NCI-H524 (cell line): ENCODE measurements at regions not wholly inside any gene's neighbourhood (a gene's known extent, or its start where the extent isn't known, plus 50 kb on each side); places are given as distances from the start of the nearest gene placed in this dataset.

ENCODE experiments used
- DNase-seq, 2 experiments: peaks; one replicate each; lab custom pipeline; 2025; lab: John Stamatoyannopoulos, UW

DNA sequence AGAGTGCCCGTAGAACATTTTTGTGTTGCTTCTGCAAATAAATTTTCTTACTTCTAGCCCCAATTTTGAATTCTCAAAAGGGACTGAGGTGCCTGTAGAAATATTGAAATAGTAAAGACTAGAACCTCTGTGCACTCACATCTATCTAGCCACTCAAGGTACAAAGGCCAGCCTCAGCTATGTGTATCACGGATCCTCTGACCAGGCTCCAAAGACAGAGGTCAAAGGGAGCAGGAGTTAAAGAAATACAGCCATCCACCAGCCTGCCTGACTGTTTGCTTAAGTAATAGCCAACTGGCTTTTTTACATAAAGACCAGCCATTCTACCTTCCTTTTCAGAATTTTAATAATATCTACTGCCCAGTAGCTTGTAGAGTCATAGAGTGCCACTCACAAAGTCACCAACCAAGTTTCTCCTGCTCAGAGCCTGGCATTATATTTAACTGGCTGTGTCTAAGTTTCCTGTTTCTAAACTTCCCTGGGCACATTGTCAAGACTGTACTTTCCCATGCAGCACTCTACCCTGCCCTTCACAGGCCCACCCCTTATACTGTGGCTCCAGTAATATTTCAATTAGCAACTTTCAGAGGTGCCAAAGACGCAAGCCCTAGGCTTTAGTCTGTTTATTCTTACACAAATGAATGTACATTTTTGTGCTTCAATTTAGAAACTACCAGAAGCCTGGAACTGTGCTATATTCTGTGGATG, 338.3 kb upstream of the NT5C1B start:
- no peak for DNase-seq

DNA sequence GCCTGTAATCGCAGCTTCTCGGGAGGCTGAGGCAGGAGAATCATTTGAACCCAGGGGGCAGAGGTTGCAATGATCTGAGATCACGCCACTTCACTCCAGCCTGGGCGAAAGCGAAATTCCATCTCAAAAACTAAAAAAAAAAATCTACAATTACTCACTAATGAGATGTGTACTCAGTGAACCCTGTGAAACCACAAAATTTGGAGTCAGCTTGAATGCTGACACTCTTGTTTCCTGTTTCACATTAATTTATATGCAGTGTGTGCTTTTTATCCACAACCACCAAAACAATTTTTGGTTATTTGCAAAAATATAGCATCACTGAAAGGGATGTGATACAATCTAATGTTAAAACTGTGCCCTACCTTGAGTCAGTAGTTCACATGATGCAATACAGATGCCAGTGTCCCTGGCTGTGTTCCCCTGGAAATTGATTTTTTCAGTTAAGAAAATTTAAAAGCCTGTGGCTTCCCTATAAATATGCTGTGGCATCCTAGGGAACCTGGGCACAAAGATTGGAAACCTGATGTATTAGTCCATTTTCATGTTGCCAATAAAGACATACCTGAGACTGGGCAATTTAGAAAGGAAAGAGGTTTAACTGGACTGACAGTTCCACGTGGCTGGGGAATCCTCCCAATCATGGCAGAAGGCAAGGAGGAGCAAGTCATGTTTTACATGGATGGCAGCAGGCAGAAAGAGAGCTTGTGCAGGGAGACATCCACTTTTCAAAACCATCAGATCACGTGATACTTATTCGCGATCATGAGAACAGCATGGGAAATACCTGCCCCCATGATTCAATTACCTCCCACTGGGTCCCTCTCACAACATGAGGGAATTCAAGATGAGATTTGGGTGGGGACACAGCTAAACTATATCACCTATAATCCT, 337.5 kb upstream of the NT5C1B start:
- DNase-seq, result no peak

DNA sequence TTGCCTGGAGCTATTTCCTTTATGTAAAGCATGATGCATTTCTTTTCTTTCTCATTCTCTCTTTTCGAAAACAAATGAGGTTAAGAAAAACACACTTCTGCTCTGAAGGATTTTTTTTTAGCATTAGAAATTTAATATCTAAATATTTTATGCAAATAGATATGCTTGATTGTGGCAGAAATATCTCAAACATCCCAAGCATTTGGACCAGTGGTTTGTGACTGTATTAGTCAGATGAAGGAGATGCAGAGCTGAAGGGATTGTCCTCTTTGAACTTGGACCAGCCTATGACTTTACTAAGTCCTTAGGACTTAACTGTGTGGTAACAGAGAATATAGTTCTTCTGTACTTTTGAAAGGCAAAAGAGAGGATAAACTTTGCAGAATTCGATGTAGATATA, 335.9 kb upstream of the NT5C1B start:
- no peak for DNase-seq

- DNase-seq, result no peak
These were observed 335.5 kb upstream of the NT5C1B start for GRCh38 chr2:18924886-18925285.

GRCh38 chr2:18924386-18924785, 335.0 kb upstream of the NT5C1B start:
- no peak for DNase-seq

DNA sequence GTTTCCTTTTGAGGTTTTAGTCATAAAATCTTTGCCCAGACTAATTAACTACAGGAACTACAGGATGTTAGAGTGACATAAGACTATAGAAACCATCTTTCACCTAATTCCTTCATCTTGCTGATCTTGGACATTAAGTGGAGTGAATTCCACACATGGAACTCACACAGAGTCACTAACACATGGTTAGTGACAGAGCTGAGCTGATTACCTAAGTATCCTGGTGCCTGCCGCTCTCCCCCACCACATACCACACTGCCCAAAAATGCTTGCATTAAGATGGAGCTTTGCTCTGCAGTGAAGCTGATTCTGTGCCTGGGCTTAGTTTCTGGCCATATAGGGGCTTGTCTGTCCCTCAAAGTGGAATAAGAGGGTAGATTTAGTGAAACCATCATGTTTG, 332.9 kb upstream of the NT5C1B start:
- no peak for DNase-seq

GRCh38 chr2:18918280-18918679, 328.9 kb upstream of the NT5C1B start:
- DNase-seq, result no peak

DNA sequence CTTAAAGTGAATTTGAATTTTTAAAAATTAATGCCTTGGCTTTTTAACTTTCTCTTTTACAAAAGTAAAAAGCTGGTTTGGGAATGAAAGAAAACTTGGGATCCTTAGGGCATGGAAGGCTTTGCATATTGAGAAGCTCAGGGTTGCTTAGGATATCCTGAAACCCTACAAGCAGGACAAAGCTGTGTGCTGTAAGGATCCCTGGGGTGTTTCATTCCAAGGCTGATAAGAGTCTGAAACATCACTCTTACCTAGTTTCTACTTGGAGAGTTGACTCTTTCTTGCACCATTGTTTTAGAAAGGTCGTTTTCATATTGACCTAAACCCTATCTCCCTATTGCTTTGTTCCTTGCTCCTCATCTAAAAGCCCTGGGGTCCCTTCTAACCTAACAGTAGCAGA, 325.9 kb upstream of the NT5C1B start:
- DNase-seq, result no peak

DNA sequence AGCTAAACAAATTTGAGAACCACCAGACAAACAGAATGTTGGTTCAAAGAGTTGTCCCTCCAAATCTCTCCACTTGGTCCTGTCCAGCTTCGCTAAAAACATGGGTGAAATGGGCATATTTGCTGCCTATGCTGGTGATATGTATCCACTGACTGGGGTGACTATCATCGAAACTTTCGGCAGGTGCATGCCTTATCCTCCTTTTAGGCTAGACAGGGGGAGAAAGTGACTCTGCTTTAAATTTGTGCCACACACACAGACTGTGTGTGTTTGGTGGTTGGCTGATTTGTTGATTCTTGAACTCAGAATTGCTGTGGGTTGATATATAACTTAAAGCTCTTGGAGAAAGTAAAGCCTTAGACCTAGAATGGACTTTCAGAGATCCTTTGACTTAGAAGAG, 324.1 kb upstream of the NT5C1B start:
- no peak for DNase-seq

GRCh38 chr2:18912225-18912888, 323.0 kb upstream of the NT5C1B start:
- DNase-seq, result no peak

DNA sequence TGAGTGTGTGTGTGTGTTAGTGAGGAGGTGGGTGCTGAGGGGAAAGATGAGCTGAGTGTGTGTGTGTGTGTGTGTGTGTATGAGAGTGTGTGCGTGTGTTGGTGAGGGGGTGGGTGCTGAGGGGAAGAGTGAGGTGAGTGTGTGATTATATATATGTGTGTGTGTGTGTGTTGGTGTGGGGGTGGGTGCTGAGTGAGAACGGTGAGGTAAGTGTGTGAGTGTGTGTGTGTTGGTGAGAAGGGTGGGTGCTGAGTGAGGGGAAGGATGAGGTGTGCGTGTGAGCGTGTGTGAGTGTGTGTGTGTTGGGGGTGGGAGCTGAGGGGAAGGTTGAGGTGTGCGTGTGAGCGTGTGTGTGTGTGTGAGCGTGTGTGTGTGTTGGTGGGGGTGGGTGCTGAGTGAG, 322.0 kb upstream of the NT5C1B start:
- no peak for DNase-seq

DNA sequence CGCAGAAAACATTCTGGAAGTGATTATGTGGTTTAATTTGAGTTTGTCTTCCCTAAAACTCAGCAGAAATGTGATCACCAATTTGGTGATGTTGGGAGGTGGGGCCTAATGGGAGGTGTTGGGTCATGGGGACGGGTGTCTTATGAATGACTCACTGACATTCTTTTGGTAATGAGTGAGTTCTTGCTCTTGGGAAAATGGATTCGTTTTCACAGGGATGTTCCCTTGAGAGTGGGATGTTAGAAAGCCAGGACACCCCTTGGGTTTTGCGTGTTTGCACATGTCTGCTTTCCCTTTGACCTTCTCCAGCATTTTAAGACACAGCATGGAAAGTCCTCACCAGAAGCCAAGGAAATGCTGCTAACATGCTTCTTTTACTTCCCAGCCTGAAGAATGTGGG, 321.5 kb upstream of the NT5C1B start:
- DNase-seq, result no peak

DNA sequence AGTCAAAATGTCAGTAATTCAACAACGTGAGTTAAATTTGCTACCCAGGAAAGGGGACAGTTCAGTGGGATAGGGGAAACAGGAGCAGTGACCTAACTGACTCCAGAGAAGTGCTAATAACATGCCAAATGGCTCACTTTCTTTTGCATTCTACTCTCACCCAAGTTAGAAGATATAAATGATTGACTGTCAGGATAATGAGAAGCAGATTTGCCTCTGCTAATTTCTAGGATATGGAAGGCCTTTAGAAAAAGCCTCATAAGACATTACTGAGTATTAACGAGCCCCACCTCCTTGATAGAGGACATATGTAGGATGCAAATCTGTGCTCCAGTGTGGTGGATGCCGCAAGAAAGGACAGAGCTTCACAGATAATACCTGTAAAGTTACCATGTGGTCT, 318.6 kb upstream of the NT5C1B start:
- no peak for DNase-seq

DNA sequence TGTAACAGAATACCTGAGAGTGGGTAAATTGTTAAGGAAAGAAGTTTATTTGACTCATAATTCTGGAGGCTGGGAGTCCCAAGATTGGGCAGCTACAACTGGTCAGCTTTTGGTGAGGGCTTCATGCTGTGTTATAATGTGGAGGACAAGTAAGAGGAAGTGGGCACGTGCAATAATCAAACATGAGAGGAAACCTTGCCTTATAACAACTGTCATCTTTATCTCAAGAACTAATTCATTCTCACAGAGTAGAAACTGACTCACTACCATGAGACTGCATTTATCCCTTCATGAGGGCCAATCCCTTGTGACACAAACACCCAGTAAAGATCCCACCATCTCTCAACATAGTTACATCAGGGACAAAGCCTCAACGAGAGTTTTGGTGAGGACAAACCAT, 318.1 kb upstream of the NT5C1B start:
- no peak for DNase-seq

DNA sequence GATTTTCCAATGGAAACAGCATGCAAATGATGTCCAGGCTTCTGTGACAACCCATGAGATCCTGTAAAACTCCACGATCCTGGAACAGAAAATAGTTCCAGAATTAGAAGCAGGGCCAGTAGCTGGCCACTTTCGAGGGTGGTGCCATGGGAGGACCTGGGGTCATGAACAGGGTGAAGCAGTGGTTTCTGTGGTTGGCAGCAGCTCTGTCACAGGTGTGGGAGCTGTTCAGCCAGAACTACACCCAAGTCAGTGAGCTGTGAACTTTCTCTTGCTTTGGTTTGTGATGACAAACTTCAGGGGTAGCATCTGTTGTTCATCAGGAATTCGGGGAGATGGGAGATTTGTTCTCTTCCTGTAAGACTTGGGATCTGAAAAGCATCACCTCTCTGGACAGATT, 314.4 kb upstream of the NT5C1B start:
- DNase-seq, result no peak

DNA sequence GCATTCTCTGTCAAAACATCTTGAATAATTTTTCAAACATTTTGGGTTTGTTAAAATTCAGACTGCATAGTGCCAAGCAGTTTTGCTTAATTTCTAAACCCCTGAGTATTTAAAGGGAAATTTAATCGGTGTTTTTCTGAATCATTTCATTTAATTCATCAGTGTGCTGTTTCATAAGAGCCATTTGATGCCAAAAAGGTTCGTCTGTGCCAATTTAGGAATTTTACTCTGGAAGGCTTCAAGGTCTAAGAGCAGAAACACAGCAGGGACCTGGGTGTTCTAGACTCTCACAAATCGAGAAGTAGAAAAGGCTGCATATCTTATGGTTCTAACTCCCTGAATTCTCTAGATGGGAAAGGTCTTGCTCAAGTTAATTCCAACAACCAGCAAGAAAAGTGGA, 311.9 kb upstream of the NT5C1B start:
- no peak for DNase-seq

DNA sequence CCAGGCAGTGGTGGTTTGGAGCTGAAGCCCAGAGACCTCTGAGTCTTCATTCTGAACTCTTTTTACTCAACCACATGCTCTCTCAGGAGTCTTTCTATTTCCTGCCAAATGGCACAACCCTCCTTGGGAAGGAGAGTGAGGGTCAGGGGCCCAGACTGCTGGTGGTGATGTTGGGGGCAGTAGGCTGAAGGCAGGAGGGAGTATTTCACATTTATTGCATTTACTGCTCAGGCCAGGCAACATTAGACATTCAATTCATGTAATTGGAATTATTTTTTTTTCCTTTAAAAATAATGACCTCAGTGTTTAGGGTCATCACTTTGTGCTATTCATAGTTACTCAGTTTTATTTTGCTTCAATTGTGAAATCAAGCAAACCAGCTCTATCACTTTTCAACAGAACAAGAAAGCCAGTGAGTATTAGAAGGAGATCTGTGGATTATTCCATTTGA, 311.3 kb upstream of the NT5C1B start:
- no peak for DNase-seq

DNA sequence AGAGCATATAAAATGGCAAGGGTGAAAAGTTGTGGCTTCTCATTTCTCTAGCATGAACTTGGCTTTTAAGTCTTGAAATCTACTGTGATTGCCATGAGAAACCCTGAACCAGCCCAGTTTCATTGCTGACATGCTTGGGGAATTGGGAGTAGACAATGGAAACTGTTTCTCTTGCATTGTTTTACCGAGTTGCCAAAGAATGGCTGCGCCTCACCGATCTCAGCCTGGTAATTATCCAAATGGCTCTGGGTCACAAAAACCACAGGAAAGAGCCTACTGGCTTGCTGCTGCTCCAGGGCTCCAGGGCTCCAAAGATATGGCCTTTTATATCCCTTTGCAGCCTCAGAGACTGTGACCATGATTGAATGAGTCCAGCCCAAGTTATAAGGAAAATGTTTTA, 310.4 kb upstream of the NT5C1B start:
- DNase-seq, result no peak

GRCh38 chr2:18898271-18898670, 308.9 kb upstream of the NT5C1B start:
- DNase-seq, result no peak

DNA sequence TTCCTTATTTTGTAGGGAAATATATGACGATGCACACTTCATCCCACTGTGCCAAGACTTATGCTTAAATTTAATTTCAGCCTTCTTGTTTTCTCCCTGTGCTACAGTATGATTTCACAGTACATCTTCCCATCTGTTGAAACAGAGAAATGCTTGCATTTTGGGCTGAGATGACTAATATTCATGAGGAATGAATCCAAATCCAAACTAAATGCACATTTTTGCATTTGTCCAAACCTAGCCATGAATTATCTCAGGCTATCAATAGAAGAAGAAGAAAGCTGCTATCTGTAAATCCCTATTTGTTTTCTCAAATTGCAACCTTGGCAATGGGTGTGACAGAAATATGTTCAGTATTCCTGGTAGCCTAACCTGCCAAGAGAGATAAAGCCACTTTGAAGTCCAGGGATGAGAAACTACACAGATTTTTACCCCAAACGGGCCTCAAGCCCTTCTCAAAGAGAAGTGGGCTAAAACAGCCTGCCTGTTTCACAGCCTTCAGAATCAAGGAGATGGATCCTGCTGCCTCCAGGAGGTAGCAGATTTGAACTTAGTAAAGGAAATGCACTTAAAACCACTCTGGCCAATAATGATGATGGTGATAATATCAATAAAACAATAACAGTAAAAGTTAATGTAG, 306.9 kb upstream of the NT5C1B start:
- no peak for DNase-seq

DNA sequence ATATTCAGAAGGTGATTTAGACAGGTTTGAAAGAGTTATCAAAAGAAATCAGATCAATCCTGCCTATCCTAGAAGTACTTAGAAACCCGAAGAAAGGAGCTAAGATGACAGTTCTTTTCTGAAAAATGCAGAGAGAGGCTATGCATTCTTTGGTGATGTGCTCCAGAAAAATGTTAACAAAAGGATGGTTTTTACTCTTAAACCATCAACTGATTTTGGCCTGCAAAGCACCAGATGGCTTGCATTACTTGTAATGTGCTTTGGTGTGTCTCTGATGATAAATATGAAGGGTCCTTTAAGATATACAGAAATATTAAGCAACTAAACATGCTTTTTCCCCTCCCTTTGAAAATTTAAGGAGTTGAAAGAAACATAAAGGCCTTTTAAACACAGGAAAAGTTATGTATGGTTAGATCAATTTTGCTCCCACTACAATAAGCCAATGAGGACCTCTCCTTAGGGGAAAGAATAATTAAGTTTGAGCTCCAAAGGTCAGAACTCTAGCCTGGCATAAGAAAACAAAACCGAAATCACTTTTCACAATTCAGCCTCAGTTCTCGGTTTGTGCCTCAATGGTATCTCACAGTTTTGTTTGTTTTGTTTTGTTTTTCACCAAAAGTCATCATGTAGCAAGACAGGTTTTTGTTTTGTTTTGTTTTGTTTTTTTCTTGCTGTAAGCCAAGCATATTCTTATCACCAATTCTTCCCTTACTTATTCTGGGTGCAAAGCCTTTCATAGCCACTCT, 302.4 kb upstream of the NT5C1B start:
- DNase-seq, result no peak
